Activated CD4-positive, alpha-beta T cell treated with anti-CD3 and anti-CD28 coated beads for 24 hours (primary cell): ENCODE measurements at regions not wholly inside any gene's neighbourhood (a gene's known extent, or its start where the extent isn't known, plus 50 kb on each side); places are given as distances from the start of the nearest gene placed in this dataset.
"Not testable (repeated sequence)": the region's sequence is repeated elsewhere in the genome, so short reads cannot be mapped to it uniquely, and the experiment has no call there.

ENCODE experiments used
- DNase-seq, 2 donors: peaks; one replicate each; pipeline ENCODE4 v3.0.0-alpha.2; 2020; ENCODE audit warnings: low read depth in 2 of 2

GRCh38 chr1:67528141-67528540 lies 97.9 kb upstream of the SERBP1 start:
- no peak for DNase-seq

GRCh38 chr1:67530071-67530470 lies 99.9 kb upstream of the SERBP1 start:
- no peak for DNase-seq

GRCh38 chr1:67532452-67533216 lies 102.4 kb upstream of the SERBP1 start:
- peak in 1 of 2 donors; percentile 3 for DNase-seq

GRCh38 chr1:67534627-67535065 lies 104.4 kb upstream of the SERBP1 start:
- DNase-seq, result no peak

GRCh38 chr1:67535474-67535873 lies 105.3 kb upstream of the SERBP1 start:
- peak; percentile 30 to 45 for DNase-seq

- no peak for DNase-seq
These were observed 106.9 kb upstream of the SERBP1 start for GRCh38 chr1:67536957-67537666.

- no peak for DNase-seq
These were observed 107.4 kb upstream of the SERBP1 start for GRCh38 chr1:67537667-67538018.

GRCh38 chr1:67540025-67540732 lies 110.0 kb upstream of the SERBP1 start:
- no peak for DNase-seq

- DNase-seq, result no peak
These were observed 110.5 kb upstream of the SERBP1 start for GRCh38 chr1:67540733-67541125.

GRCh38 chr1:67542747-67543146 lies 112.5 kb upstream of the SERBP1 start:
- no peak for DNase-seq

GRCh38 chr1:67544921-67545320 lies 114.7 kb upstream of the SERBP1 start:
- DNase-seq, result no peak

- no peak for DNase-seq
These were observed 115.2 kb upstream of the SERBP1 start for GRCh38 chr1:67545364-67545763.

GRCh38 chr1:67551375-67551774 lies 121.2 kb upstream of the SERBP1 start:
- DNase-seq, result no peak

- DNase-seq, result no peak
These were observed 122.1 kb upstream of the SERBP1 start for GRCh38 chr1:67552336-67552759.

- DNase-seq, result not testable (repeated sequence)
These were observed 124.0 kb upstream of the SERBP1 start for GRCh38 chr1:67554204-67554603.

- DNase-seq, result no peak
These were observed 125.5 kb upstream of the SERBP1 start for GRCh38 chr1:67555461-67556296.

- no peak for DNase-seq
These were observed 126.2 kb upstream of the SERBP1 start for GRCh38 chr1:67556297-67556900.

GRCh38 chr1:67557696-67558448 lies 127.1 kb upstream of the GADD45A start:
- no peak for DNase-seq

GRCh38 chr1:67558449-67559193 lies 126.4 kb upstream of the GADD45A start:
- DNase-seq, result no peak

GRCh38 chr1:67559222-67559700 lies 125.7 kb upstream of the GADD45A start:
- no peak for DNase-seq
